ENCODE measurements at regions not wholly inside any gene's neighbourhood (a gene's known extent, or its start where the extent isn't known, plus 50 kb on each side); places are given as distances from the start of the nearest gene placed in this dataset.

DNA sequence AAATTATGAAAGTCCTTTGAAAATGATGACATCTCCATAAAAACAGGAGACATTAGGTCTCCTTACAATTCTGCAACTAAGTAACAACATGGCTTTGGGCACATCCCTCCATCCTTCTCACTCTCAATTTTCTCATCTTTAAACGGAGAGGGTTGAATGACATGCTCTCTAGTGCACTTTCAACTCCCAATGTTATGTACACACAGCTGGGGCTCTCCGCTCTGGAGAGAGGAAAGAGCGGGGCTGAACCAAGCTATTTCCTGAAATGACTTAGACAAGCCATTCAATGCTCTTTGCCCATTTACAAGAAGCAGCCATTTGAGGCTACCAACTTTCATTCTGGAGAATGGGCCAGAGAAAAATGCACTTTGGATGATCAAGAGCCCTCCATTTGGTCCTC lies 144.2 kb upstream of the BNIP2 start:
- Histone ChIP-seq H3K4me1 (no peaks in the 10 kb centered on the region), H3K9me3 (no peaks in the 10 kb centered on the region), H3K27ac (no peak overlapping the region), H3K4me3 (no peak overlapping the region), H3K27me3 (peaks cover 0 to 3% (median 0%) of the 10 kb centered on the region in 3 donors), H3K36me3 (no peaks in the 10 kb centered on the region)
- no peak for DNase-seq
- intact Hi-C loops (cut with DNase I; ENCODE audit: low total_unique reads) (no loop called here), in situ Hi-C loops (cut with MboI; ENCODE audit: low sequenced_read_pairs in 4 of 4) (no loop called here)
- ATAC-seq: no peak
- TF ChIP-seq, protein P1, sequence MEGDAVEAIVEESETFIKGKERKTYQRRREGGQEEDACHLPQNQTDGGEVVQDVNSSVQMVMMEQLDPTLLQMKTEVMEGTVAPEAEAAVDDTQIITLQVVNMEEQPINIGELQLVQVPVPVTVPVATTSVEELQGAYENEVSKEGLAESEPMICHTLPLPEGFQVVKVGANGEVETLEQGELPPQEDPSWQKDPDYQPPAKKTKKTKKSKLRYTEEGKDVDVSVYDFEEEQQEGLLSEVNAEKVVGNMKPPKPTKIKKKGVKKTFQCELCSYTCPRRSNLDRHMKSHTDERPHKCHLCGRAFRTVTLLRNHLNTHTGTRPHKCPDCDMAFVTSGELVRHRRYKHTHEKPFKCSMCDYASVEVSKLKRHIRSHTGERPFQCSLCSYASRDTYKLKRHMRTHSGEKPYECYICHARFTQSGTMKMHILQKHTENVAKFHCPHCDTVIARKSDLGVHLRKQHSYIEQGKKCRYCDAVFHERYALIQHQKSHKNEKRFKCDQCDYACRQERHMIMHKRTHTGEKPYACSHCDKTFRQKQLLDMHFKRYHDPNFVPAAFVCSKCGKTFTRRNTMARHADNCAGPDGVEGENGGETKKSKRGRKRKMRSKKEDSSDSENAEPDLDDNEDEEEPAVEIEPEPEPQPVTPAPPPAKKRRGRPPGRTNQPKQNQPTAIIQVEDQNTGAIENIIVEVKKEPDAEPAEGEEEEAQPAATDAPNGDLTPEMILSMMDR (IDR thresholded peaks at IDR 0.05 in 4 of 5, conservative IDR thresholded peaks at IDR 0.05 in 1 of 5): no peak
- no peak for TF ChIP-seq POLR2A (IDR thresholded peaks at IDR 0.05)

DNA sequence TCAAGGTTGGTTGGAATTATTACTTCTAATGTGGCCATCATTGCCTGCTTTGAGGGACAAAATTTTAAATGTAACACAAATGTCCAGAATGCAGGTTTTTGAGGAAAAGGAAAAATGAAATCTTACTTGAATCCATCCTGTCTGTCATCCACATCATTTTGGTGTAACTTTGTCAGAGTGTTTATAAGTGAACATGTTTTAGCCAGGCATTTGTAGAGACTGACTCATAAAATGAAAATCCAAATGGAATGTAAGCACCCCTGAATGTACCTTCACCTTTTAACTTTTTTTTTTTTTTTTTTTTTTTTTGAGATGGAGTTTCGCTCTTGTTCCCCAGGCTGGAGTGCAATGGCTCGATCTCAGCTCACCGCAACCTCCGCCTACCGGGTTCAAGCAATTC lies 141.8 kb upstream of the BNIP2 start:
- H3K36me3 ChIP-seq: no peaks in the 10 kb centered on the region
- intact Hi-C loops (cut with DNase I; ENCODE audit: low total_unique reads): no loop called here
- no peak for ATAC-seq

DNA sequence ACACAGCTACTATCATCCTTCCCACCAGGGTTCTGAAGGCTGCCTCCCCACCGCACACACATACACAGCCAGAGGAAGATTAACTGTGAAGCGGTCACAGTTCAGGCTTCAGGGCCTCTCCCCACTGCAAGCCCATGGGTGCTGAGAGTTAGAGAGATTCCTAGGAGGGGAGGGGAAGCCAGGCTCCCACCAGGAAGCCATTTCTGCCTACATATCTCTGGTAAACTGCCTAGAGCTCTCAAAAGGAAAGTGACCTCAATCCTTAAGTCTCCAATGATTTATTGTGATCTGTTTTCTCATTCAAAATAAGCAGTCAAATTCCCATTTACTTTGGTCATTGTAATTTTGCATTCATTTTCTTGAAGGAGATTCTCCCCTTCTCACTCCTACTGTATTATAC lies 141.0 kb upstream of the BNIP2 start:
- ATAC-seq: no peak
- TF ChIP-seq, protein P1 (IDR thresholded peaks at IDR 0.05 in 4 of 5, conservative IDR thresholded peaks at IDR 0.05 in 1 of 5): no peak
- TF ChIP-seq POLR2A (IDR thresholded peaks at IDR 0.05): no peak
- Histone ChIP-seq H3K4me3 (no peak overlapping the region), H3K27ac (no peak overlapping the region), H3K4me1 (no peaks in the 10 kb centered on the region), H3K9me3 (no peaks in the 10 kb centered on the region), H3K27me3 (no peaks in the 10 kb centered on the region), H3K36me3 (no peaks in the 10 kb centered on the region)
- in situ Hi-C loops (cut with MboI; ENCODE audit: low sequenced_read_pairs in 4 of 4) (no loop called here), intact Hi-C loops (cut with DNase I; ENCODE audit: low total_unique reads) (no loop called here)
- no peak for DNase-seq

More for the DNA sequence above, 141.8 kb upstream of the BNIP2 start:
- Histone ChIP-seq H3K27me3 (no peaks in the 10 kb centered on the region), H3K27ac (no peak overlapping the region), H3K4me3 (no peak overlapping the region), H3K9me3 (no peaks in the 10 kb centered on the region), H3K4me1 (no peaks in the 10 kb centered on the region)
- in situ Hi-C loops (cut with MboI; ENCODE audit: low sequenced_read_pairs in 4 of 4): no loop called here
- TF ChIP-seq POLR2A (IDR thresholded peaks at IDR 0.05): no peak
- TF ChIP-seq, protein P1 (IDR thresholded peaks at IDR 0.05 in 4 of 5, conservative IDR thresholded peaks at IDR 0.05 in 1 of 5): no peak
- DNase-seq: no peak

DNA sequence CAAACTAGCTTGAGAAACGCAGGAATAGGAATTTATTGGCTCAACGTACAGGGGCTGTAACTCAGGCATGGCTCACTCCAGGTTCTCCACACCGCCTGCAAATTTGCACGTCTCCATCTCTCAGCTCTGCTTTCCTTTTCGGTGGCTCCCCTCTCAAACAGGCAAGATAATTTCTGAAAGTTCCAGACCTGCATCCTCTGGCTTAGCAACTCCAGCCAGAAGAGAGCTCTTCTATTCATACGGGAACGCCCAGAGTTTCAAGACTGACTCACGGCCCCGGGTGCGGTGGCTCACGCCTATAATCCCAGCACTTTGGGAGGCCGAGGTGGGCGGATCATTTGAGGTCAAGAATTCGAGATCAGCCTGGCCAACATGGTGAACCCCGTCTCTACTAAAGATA lies 139.7 kb upstream of the BNIP2 start:
- in situ Hi-C loops (cut with MboI; ENCODE audit: low sequenced_read_pairs in 4 of 4) (no loop called here), intact Hi-C loops (cut with DNase I; ENCODE audit: low total_unique reads) (no loop called here)
- H3K36me3 ChIP-seq: no peaks in the 10 kb centered on the region

DNA sequence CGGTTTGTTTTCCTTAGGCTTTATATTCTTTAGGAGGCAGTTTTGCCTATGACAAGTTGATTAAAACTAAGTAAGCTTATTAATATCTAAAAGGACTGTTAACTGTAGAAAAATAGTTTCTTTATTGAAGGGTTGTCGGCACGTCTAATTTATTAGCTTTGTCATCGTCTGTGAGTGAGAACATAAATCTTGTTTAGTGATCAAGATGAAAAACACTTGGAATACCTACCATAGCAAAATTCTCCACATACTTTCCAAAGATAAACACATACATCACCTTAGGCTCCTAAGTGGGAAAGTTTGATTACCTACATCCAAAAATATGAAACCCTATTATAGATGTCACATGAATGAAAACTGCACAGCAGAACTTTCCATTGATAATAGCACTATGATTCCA lies 139.1 kb upstream of the BNIP2 start:
- TF ChIP-seq POLR2A (IDR thresholded peaks at IDR 0.05): no peak
- TF ChIP-seq, protein P1 (IDR thresholded peaks at IDR 0.05 in 4 of 5, conservative IDR thresholded peaks at IDR 0.05 in 1 of 5): no peak
- ATAC-seq (no peak), DNase-seq (no peak)
- H3K9me3 ChIP-seq: no peaks in the 10 kb centered on the region
- H3K4me1 ChIP-seq: no peaks in the 10 kb centered on the region
- H3K27me3 ChIP-seq: no peaks in the 10 kb centered on the region
- intact Hi-C loops (cut with DNase I; ENCODE audit: low total_unique reads) (no loop called here), in situ Hi-C loops (cut with MboI; ENCODE audit: low sequenced_read_pairs in 4 of 4) (no loop called here)
- H3K36me3 ChIP-seq: no peaks in the 10 kb centered on the region
- H3K4me3 ChIP-seq: no peak overlapping the region
- no peak overlapping the region for H3K27ac ChIP-seq

More for the DNA sequence above, 139.7 kb upstream of the BNIP2 start:
- Histone ChIP-seq H3K27me3 (no peaks in the 10 kb centered on the region), H3K4me3 (no peak overlapping the region), H3K4me1 (no peaks in the 10 kb centered on the region), H3K27ac (no peak overlapping the region), H3K9me3 (no peaks in the 10 kb centered on the region)
- DNase-seq (no peak), ATAC-seq (no peak)
- no peak for TF ChIP-seq POLR2A (IDR thresholded peaks at IDR 0.05)
- TF ChIP-seq, protein P1 (IDR thresholded peaks at IDR 0.05 in 4 of 5, conservative IDR thresholded peaks at IDR 0.05 in 1 of 5): no peak

All from gastrocnemius medialis (tissue), 4 donors.